ENCODE measurements at regions not wholly inside any gene's neighbourhood (a gene's known extent, or its start where the extent isn't known, plus 50 kb on each side); places are given as distances from the start of the nearest gene placed in this dataset.

DNA sequence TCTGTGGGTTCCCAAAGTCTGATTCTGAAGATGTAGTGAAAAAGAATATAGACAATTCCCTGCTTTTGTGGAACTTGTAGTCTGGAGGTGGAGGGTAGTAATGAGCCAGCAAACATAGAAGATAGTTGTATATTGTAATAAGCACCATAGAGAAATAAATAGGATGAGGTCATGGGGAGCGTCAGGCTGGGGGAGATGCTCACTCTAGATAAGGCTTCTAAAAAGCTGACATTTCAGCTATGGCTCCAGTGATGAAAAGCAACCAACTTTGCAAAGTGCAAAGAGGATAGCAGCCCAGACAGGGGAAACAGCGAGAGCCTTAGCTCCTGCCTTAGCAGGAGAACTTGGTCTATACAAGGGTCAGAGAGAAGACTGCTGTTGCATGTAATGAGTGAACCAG lies 98.0 kb upstream of the RALGPS2 start:
- TF ChIP-seq TCF12 (IDR thresholded peaks at IDR 0.05; ENCODE audit: low read depth) (no peak), EP300 (IDR thresholded peaks at IDR 0.05; ENCODE audit: borderline replicate concordance) (no peak), TEAD4 (IDR thresholded peaks at IDR 0.05) (no peak)

All from Ishikawa (cell line).